Right kidney (tissue), 1 donor: ENCODE measurements at regions not wholly inside any gene's neighbourhood (a gene's known extent, or its start where the extent isn't known, plus 50 kb on each side); places are given as distances from the start of the nearest gene placed in this dataset.
"Not testable (repeated sequence)": the region's sequence is repeated elsewhere in the genome, so short reads cannot be mapped to it uniquely, and the experiment has no call there.

ENCODE experiments used
- DNase-seq: peaks from one replicate; pipeline ENCODE4 v3.0.0-alpha.2; 2016

DNA sequence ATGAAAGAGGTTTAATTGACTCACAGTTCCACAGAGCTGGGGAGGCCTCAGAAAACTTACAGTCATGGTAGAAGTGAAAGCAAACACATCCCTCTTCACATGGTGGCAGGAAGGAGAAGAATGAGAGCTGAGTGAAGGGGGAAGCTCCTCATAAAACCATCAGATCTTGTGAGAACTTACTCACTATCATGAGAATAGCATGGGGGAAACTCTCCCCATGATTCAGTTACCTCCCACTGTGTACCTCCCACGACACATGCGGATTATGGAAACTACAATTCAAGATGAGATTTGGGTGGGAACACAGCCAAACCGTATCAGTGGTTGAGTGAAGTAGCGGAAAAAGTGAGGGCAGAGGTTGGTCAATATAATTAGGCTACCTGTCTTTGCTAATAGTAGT lies 538.3 kb downstream of the KIF2B start:
- not testable (repeated sequence) for DNase-seq

DNA sequence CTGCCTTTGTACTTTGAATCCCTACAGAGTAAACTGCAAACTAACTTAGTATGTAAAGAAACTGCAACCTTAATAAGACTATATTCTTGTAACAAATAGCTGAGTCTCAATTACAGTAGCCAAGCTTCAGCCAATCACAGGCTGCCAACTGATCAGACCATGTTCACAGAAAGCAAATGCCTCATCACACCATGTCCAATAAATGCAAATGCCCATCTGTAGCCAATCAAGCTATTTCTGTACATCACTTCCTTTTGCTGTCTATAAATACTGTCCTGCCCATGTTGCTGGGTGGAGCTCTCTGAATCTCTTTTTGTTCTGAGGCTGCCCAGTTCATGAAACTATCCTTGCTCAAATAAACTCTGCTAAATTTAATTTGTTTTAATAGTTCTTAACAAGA lies 531.7 kb upstream of the TOM1L1 start:
- no peak for DNase-seq

DNA sequence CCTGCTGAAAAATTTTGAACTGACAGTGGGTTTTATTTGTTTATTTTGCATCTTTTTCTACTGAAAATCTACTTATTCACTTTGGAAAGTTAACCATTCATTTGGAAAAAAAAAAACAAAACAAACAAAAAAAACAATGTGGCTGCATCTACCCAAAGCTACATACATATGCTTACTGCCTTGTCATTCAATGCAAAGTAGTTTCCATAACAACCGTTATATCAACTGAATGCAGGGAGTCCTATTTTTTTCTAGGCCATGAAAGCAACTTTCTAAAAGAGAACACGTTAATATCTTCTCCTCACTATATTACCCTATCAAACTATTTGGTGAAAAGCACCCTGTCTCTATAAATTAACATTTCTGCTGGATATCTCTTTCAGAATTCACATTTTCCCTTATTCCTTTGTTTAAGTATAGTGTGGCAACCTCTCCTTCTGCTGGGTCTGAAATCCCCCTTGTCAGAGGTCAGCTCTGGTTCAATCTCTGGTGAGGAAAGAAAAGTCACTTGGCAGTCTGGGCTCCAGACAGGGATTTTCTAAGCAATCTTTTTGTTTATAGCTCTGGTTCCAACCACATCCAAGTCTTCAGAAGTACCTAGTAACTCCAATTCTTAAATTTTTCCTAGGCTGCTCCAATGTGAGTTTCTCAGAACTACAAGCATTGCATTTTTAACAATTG lies 528.4 kb upstream of the TOM1L1 start:
- DNase-seq, result no peak

DNA sequence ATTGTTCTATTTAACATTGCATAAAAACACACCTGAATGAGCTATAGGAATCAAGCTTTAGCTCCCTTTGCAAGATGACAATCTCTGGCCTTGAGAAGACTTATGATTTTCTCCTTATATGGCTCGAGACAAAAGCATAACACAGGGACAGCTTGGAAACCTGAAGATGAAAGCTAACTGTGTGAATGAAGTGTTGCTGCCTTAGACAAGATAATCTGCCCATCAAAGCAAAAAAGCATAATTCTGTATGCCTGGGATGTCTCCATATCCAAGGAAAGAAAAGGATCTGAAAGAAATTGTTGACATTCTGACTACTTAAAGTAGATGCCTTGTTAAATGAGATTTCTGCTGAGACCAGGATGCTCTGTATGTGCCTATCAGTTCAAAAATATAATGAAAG lies 526.7 kb upstream of the TOM1L1 start:
- DNase-seq, result no peak

DNA sequence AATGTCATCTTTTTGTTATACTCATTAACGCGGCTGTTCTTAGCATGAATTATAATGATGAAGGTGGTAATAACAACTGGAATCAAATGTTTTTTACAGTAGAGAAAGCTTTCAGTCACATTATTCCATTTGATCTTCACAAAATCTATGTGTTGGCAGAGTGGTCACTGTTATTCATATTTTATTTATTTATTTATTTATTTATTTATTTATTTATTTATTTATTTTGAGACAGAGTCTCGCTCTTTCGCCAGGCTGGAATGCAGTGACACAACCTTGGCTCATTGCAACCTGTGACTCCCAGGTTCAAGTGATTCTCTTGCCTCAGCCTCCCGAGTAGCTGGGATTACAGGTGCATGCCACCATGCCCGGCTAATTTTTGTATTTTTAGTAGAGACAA lies 524.2 kb upstream of the TOM1L1 start:
- DNase-seq, result not testable (repeated sequence)

DNA sequence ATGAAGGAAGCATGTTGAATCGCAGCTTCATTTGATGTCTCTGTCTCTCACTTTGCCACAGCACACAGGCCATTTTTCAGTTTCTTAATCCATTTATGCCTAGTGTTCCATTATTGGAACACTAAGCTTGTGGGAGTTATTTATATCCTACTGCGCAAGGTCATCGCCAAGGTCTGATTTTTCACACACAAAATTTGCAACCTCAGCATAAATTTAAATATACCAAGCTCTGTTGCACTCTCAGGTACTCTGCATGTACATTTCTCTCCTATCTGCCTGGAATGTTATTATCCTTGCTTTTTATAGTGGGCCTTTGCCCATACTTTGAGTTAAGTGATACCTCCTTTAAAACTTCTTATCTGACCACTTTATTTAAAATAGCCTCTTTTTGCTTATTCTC lies 519.2 kb upstream of the TOM1L1 start:
- no peak for DNase-seq

DNA sequence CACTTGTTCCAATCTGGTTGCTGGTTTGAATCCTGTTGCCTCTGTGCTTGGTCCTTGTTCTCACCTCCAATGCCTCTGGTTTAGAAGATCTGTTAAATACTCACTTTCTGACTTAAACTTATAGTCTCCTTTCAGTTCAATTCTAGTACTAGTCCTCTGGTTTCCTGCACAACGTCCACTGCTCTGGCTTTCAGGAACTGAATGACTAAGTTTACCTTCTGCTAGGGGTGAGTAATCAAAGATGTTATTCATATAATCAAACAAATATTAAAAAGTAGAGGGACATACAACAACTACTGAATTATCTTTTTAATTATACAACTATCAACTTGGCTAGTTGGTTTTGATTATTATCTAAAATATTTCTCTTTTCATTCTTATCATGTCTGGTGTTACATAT lies 496.4 kb upstream of the TOM1L1 start:
- DNase-seq, result no peak

DNA sequence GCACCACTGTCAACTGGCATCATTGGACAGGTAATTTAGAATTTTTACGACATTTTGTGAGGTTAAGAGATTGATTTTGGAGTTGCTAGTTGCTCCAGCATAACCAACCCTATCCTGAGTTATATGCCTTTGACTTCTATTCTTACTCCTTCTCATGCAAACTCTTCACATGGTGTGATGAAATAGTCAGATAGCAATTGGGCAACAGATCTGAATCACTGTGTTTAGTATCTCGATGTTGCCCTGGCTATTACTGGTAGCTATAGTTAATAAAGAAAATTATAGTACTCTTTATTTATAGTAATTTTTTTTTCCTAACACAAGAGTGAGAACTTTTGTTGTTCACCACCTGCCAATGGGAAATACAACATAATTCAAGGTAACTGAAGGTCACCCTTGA lies 494.8 kb upstream of the TOM1L1 start:
- DNase-seq, result no peak

DNA sequence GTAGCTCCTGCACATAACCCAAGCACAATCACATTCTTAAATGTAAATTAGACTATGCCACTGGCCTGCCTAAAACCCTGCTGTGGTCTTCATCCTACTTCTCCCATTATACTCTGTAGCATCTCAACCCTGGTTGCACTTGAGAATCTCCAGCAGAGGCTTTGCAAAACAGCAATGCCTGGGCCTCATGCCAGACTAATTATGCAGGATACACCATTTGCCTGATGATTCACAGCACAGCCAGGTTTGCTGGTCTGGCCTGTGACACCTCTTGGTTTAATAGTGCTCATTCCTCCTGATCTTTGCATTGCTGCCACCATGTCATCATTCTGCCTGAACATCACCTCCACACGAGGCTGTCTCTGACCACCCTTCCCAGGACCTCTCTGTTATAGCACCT lies 491.9 kb upstream of the TOM1L1 start:
- no peak for DNase-seq

DNA sequence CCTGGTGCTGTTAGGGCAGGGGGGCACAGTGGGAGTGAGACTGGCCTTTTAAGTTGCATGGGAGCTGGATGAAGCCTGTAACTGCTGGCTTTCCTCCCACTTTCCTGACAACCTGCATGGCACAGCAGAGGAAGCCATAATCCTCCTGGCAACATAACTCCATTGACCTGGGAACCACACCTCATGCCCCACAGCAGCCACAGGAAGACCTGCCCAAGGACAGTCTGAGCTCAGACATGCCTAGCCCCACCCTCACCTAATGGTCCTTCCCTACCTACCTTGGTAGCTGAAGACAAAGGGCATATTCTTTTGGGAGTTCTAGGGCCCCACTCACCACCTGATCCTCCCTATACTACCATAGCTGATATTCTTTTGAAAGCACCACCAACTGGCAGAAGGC lies 482.2 kb upstream of the TOM1L1 start:
- no peak for DNase-seq

DNA sequence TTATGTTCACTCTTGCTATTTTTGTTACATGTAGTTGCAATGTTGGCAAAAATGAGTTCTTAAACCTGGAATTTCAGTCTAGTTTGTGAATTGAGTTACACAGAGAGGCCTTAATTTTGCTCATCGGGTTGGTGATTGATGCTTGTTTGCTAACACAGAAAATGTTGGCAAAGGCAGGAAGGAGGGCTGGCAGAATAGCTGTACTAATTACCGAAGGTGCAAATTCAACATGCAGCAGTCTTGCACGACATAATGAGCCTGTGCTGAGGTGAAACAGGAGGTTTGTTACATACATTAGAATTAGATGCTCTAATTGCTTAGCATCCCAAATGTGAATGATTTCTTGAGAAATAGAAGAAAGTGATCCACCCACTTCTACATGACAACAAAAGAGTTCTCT lies 475.0 kb upstream of the TOM1L1 start:
- DNase-seq, result no peak

DNA sequence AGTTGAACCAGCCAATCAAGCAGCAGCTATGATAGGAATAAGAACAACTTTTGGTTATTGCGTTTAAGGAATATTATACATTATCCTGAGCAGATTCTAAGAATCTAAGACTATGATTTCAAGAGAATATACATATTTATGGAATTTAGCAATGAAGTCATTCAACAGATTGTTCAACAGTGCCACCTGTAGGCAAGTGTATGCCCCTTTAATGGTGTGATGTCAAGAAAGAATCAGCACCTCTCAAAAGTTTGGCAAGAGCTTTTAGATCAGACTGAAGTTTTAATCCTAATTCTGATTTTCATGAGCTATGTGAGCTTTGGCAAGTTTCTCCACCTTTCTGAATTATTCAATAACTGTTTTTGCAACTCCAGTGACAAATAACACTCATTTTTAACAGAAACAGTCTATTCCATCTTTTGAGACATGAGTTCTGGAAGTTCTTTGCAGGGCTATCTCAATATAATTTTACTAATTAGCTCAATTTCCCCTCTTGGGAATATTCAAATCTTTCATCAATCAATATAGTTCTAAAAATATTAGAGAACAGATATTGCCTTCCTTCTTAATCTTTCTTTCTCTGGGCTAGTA lies 474.3 kb upstream of the TOM1L1 start:
- no peak for DNase-seq

DNA sequence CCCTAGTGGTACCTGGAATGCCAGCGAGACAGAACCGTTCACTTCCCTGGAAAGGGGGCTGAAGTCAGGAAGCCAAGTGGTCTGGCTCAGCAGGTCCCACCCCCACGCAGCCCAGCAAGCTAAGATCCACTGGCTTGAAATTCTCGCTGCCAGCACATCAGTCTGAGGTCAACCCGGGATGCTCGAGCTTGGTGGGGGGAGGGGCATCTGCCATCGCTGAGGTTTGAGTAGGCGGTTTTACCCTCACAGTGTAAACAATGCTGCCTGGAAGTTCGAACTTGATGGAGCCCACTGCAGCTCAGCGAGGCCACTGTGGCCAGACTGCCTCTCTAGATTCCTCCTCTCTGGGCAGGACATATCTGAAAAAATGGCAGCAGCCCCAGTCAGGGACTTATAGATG lies 464.7 kb upstream of the TOM1L1 start:
- no peak for DNase-seq

DNA sequence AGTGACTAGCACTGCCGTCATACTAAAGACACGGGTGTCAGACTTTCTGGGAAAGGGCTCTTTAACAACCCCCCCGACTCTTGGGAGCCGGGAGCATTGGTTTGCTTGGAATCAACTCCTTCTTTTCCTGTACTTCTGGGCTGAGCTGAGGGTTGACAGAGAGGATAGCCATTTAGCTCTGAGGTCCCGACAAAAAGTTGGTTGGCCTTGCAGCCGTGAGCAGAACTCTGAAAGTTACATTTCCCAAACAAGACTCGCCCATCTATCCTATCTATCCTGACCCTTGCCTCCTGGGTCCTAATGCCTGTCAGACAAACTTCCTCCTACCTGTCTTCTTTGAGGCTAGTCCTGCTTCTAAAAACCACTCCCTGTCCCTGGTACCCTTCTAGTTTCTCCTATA lies 460.8 kb upstream of the TOM1L1 start:
- no peak for DNase-seq

DNA sequence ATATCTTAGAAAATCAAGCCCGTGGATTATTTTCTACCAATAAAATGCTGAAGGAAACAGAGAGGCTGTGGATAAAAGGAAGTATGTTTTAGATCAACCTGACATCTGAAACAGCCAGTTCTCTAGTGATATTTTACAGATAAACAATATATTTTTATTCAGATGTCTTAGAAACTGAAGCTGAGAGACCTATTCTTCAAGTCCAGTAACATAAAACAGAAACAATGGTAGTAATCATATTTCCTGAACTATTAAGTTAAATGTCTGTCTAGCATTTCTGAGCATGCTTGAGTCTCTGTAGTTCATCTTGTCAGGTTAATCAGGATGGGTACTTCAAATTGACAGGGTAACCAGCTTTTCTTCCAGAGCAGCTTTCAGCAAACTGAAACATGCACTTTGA lies 449.6 kb upstream of the TOM1L1 start:
- DNase-seq, result no peak

DNA sequence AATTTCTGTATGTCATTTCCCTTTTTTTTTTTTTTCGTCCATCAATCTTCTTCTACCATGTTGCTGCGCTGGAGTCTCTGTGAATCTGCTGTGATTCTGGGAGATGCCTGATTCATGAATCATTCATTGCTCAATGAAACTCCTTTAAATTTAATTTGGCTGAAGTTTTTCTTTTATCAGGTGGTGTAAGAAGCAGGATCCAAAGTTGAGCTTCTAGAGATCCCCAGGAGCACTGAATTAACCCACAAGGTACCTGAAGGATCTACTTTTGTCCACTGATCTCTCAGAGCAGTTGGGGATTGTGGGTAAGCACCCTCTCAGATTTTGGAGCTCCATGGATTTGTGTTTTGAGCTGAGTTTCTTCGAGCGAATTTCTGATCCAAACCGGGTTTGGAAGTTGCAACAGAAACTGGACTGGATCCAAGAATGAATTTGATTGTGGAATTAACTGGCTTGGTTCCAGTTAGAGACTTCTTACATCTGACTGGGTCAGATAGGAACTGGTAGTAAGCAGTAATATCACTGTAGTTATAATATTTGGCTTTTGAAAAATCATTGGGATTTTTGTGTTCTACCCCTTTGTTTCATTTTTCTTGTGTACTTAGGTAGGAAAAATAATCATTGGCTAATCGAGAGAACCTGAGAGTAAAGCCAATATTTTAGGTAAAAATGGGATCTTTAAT lies 447.8 kb upstream of the TOM1L1 start:
- DNase-seq, result no peak

DNA sequence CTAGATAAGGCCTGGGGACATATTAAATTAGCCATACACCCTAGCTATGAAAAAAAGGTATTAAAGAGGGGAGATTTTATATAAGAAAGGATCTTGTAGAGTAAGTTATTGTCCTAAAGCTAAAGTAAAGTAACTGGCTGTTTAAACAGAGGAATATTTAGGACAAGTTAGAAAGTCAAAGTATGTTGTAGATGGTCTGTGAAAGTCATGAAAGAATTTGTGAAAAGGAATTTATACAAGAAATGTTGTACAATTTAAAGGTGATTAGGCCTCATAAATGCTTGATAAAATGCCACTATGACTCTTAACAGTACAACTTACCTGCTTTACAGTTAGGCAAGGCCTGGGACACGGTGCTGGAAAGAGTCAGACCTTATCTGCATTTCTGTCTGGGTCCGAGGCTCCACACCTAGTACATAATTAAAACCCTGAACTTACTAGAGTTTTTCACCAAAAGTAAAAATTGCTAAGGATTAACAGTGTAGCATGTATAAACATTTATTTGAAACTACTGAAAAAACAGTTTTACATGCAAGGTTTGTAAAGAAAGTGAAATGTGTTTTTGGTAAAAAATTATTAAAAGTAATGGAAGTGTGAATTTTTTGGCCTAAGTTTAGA lies 445.3 kb upstream of the TOM1L1 start:
- no peak for DNase-seq

DNA sequence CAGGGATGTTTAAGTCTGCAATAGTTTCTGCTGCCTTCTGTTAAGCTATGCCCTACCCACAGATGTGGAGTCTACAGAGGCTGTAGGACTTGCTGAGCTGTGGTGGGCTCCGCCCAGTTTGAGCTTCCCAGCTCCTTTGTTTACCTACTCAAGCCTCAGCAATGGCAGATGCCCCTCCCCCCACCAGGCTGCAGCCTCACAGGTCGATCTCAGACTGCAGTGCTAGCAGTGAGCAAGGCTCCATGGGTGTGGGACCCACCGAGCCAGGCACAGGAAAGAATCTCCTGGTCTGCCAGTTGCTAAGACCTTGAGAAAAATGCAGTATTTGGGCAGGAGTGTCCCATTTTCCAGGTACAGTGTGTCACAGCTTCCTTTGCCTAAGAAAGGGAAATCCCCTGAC lies 435.2 kb upstream of the TOM1L1 start:
- DNase-seq, result not testable (repeated sequence)

DNA sequence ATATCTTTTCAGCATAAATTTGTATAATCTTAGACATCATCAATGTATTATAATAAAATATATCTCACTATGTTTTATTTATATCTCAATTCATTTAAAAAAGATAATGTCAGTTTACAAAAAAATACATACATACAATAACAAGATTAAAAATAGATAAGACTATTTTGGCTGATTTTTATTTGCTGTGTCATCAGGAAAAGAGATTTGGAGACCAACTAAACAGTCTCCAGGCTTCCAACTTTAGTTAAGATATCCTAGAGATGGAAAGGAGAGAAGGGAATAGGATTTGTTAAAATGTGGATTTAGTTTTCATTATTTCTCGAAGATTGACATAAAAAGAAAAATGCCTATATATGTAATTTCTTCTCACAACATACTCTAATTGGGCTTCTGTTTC lies 433.8 kb upstream of the TOM1L1 start:
- no peak for DNase-seq

DNA sequence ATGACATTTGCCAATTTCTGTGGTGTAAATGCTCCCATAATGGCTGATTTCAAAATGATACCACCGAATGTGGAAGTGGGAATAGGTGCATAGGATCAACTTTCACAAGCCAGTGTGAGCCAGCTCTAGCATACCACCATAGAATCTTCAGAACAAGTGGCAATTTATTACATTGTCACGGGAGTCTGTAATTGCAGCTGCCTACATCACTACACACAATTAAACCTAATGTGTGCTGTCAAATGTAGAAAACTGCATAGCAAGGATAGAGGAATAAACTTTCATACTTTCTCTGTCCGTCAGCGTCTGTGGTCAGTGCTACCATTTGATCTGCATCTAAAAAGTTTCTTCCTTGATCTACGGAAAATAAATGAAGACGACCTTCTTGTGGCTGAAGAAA lies 417.8 kb upstream of the TOM1L1 start:
- no peak for DNase-seq

DNA sequence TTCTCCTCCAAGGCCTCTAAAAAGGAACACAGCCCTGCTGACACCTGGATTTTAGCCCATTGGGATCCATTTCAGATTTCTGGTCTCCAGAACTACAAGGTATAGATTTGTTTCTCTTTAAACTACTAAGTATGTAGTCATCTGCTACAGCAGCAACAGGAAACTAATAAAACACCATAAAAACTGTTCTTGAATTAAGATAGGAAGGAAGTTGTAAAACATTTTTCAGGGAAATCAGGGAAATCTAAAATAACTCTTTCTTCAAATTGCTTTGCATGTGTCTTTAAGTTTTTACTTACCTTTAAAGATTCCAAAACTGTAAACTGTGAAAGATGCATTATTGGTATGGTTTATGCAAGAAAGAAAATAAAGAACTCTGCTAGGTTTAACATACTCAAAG lies 407.0 kb upstream of the TOM1L1 start:
- DNase-seq, result no peak

DNA sequence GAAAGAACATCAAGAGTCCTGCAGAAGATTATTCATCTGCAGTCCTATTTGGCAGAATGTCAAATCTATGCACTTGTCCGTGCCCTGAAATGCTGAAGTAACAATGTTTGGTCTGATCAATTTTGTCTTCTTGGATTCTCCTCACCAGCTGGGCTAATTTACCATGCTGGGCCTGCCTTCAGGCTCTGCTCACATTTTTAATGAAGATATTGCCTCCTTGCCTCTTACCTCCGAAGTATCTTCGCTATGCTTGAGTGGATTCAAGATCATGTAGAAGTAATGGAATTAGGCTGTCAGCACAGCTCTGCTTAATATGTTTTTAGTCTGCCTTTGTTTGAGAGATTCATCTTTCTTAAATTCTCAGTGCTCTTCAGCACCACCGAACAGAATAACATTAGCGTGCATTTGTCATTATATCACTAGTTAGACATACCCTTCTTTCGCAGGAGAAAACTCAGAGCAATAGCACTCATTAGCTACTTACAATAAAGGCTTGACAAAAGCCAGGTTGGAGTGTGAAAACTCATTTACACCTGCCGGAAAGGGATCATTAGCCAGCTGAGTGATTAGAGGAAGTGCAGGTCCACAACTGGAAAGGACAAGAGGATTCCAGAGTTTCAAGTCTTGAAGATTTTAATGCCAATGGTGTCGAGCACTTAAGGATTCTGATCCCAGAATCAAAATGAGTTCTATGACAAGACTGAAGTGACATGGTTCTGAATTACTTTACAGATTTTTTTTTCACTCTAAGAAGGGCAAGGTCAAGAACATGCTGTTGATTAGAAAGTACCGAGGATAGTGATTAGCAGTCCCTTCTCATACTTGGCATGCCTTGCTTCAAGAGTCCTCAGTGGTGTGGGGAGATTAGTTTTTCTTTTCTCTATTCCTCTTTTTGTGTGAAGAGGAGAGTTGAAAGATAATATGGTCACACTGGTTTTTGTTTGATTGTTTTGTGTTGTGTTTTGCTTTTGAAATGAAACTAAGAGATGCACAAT lies 405.6 kb upstream of the TOM1L1 start:
- DNase-seq, result no peak
